Spinal cord (tissue), 9 donors: ENCODE measurements at regions not wholly inside any gene's neighbourhood (a gene's known extent, or its start where the extent isn't known, plus 50 kb on each side); places are given as distances from the start of the nearest gene placed in this dataset.

Experiments used
- DNase-seq, 6 donors: peaks; one replicate each; pipeline versions ENCODE4 v3.0.0 to v3.0.0-alpha.2; 2013 to 2015; ENCODE audit warnings: low spot score in 6 of 6, low read depth in 4 of 6
- H3K27ac ChIP-seq: one replicate; pipeline ENCODE4 v1.5.1; 2013; ENCODE audit warnings: low read depth, low read length, control low read depth
- H3K27me3 ChIP-seq: one replicate; pipeline ENCODE4 v1.6.1; 2013; ENCODE audit warnings: low read length; ENCODE audit not compliant: control insufficient read depth, insufficient read depth
- H3K36me3 ChIP-seq: one replicate; pipeline ENCODE4 v1.6.1; 2013; ENCODE audit warnings: low read length; ENCODE audit not compliant: control insufficient read depth, insufficient read depth
- H3K4me1 ChIP-seq: one replicate; pipeline ENCODE4 v1.6.1; 2013; ENCODE audit warnings: low read length; ENCODE audit not compliant: control insufficient read depth, insufficient read depth
- H3K4me3 ChIP-seq: one replicate; pipeline ENCODE4 v1.5.1; 2013; ENCODE audit warnings: low read depth, low read length, control low read depth
- H3K9me3 ChIP-seq: one replicate; pipeline ENCODE4 v1.6.1; 2013; ENCODE audit warnings: low read length; ENCODE audit not compliant: control insufficient read depth, insufficient read depth
- WGBS: methylation state at CpG from one replicate; pipeline ENCODE4 v1.1.5; 2013; ENCODE audit warnings: missing lambda C conversion rate; ENCODE audit not compliant: insufficient coverage; 5-methylcytosine and 5-hydroxymethylcytosine counted together
- donor health status: healthy.

- Histone ChIP-seq H3K27ac (no peak overlapping the region), H3K4me3 (no peak overlapping the region)
- no CpG with 5 or more reads among the region's 3 CpGs for WGBS
Measured at GRCh38 chr2:129091620-129092019, 773.0 kb upstream of the HS6ST1 start.

GRCh38 chr2:129092956-129093355 lies 774.3 kb upstream of the HS6ST1 start:
- Histone ChIP-seq H3K4me1 (no peaks in the 10 kb centered on the region), H3K36me3 (no peaks in the 10 kb centered on the region), H3K4me3 (no peak overlapping the region), H3K27me3 (no peaks in the 10 kb centered on the region), H3K27ac (no peak overlapping the region), H3K9me3 (no peaks in the 10 kb centered on the region)
- 50% methylated on average over 3 of the region's 5 CpGs for WGBS
- peak in 1 of 6 donors; percentile 34 for DNase-seq

More at GRCh38 chr2:129091620-129092019, 773.0 kb upstream of the HS6ST1 start:
- no peak for DNase-seq
- Histone ChIP-seq H3K36me3 (no peaks in the 10 kb centered on the region), H3K27me3 (no peaks in the 10 kb centered on the region), H3K4me1 (no peaks in the 10 kb centered on the region), H3K9me3 (no peaks in the 10 kb centered on the region)

GRCh38 chr2:129101186-129101585 lies 782.5 kb upstream of the HS6ST1 start:
- WGBS: no CpG with 5 or more reads among the region's 2 CpGs
- no peaks in the 10 kb centered on the region for H3K36me3 ChIP-seq
- H3K27ac ChIP-seq: no peak overlapping the region
- no peak for DNase-seq
- no peaks in the 10 kb centered on the region for H3K27me3 ChIP-seq
- H3K9me3 ChIP-seq: no peaks in the 10 kb centered on the region
- H3K4me3 ChIP-seq: no peak overlapping the region
- H3K4me1 ChIP-seq: no peaks in the 10 kb centered on the region

- H3K36me3 ChIP-seq: no peaks in the 10 kb centered on the region
- H3K27me3 ChIP-seq: no peaks in the 10 kb centered on the region
- DNase-seq: no peak
- no peaks in the 10 kb centered on the region for H3K4me1 ChIP-seq
- no peaks in the 10 kb centered on the region for H3K9me3 ChIP-seq
- no peak overlapping the region for H3K27ac ChIP-seq
- 72% methylated on average over 12 of the region's 13 CpGs for WGBS
- no peak overlapping the region for H3K4me3 ChIP-seq
Measured at GRCh38 chr2:129103936-129104878, 785.5 kb upstream of the HS6ST1 start.

- Histone ChIP-seq H3K27ac (no peak overlapping the region), H3K27me3 (no peaks in the 10 kb centered on the region), H3K36me3 (no peaks in the 10 kb centered on the region), H3K4me1 (peaks cover under 1% of the 10 kb centered on the region), H3K9me3 (no peaks in the 10 kb centered on the region), H3K4me3 (no peak overlapping the region)
- DNase-seq: no peak
- WGBS: 100% methylated on average over 2 of the region's 6 CpGs
Measured at GRCh38 chr2:129112181-129112580, 793.5 kb upstream of the HS6ST1 start.

GRCh38 chr2:129113776-129114175 lies 795.1 kb upstream of the HS6ST1 start:
- H3K27ac ChIP-seq: no peak overlapping the region
- WGBS: no CpG with 5 or more reads among the region's 6 CpGs
- no peaks in the 10 kb centered on the region for H3K9me3 ChIP-seq
- no peak for DNase-seq
- H3K36me3 ChIP-seq: no peaks in the 10 kb centered on the region
- no peak overlapping the region for H3K4me3 ChIP-seq
- H3K4me1 ChIP-seq: peaks cover 3% of the 10 kb centered on the region
- H3K27me3 ChIP-seq: no peaks in the 10 kb centered on the region

- no peaks in the 10 kb centered on the region for H3K9me3 ChIP-seq
- WGBS: 27% methylated on average over 2 of the region's 2 CpGs
- H3K36me3 ChIP-seq: no peaks in the 10 kb centered on the region
- H3K27me3 ChIP-seq: no peaks in the 10 kb centered on the region
- DNase-seq: peak in 2 of 6 donors; percentile 37 to 71
- peaks cover 3% of the 10 kb centered on the region for H3K4me1 ChIP-seq
- peak overlapping the region; percentile 67 for H3K27ac ChIP-seq
- no peak overlapping the region for H3K4me3 ChIP-seq
Measured at GRCh38 chr2:129117434-129117833, 798.8 kb upstream of the HS6ST1 start.

GRCh38 chr2:129118296-129118695 lies 799.6 kb upstream of the HS6ST1 start:
- no peaks in the 10 kb centered on the region for H3K27me3 ChIP-seq
- DNase-seq: no peak
- H3K9me3 ChIP-seq: no peaks in the 10 kb centered on the region
- peaks cover 3% of the 10 kb centered on the region for H3K4me1 ChIP-seq
- peak overlapping the region; percentile 61 for H3K27ac ChIP-seq
- no peak overlapping the region for H3K4me3 ChIP-seq
- no peaks in the 10 kb centered on the region for H3K36me3 ChIP-seq

GRCh38 chr2:129129087-129129486 lies 810.4 kb upstream of the HS6ST1 start:
- H3K27me3 ChIP-seq: no peaks in the 10 kb centered on the region
- H3K27ac ChIP-seq: no peak overlapping the region
- no peaks in the 10 kb centered on the region for H3K36me3 ChIP-seq
- H3K4me1 ChIP-seq: no peaks in the 10 kb centered on the region
- 66% methylated on average over 2 of the region's 4 CpGs for WGBS
- H3K4me3 ChIP-seq: no peak overlapping the region
- H3K9me3 ChIP-seq: no peaks in the 10 kb centered on the region
- DNase-seq: peak in 1 of 6 donors; percentile 55
